ENCODE measurements at regions not wholly inside any gene's neighbourhood (a gene's known extent, or its start where the extent isn't known, plus 50 kb on each side); places are given as distances from the start of the nearest gene placed in this dataset.

GRCh38 chr1:75984781-75985180, 52.6 kb upstream of the ASB17 start:
- no peak overlapping the region for H3K4me3 ChIP-seq (ENCODE audit: low read depth, low read length)
- TF ChIP-seq CTCF (IDR thresholded peaks at IDR 0.05; ENCODE audit: insufficient read depth, low read length): no peak
- no peak for DNase-seq (ENCODE audit: low read depth)

- H3K4me3 ChIP-seq (ENCODE audit: low read depth, low read length): no peak overlapping the region
- DNase-seq (ENCODE audit: low read depth): peak; percentile 11
- no peak for TF ChIP-seq CTCF (IDR thresholded peaks at IDR 0.05; ENCODE audit: insufficient read depth, low read length)
These were observed 53.6 kb upstream of the ASB17 start for GRCh38 chr1:75985827-75986226.

GRCh38 chr1:75986478-75986877, 54.3 kb upstream of the ASB17 start:
- H3K4me3 ChIP-seq (ENCODE audit: low read depth, low read length): no peak overlapping the region
- TF ChIP-seq CTCF (IDR thresholded peaks at IDR 0.05; ENCODE audit: insufficient read depth, low read length): no peak
- peak; percentile 13 for DNase-seq (ENCODE audit: low read depth)

- TF ChIP-seq CTCF (IDR thresholded peaks at IDR 0.05; ENCODE audit: insufficient read depth, low read length): no peak
These were observed 56.9 kb upstream of the ASB17 start for GRCh38 chr1:75989121-75989520.

GRCh38 chr1:75990686-75991085, 58.5 kb upstream of the ASB17 start:
- no peak overlapping the region for H3K4me3 ChIP-seq (ENCODE audit: low read depth, low read length)
- TF ChIP-seq CTCF (IDR thresholded peaks at IDR 0.05; ENCODE audit: insufficient read depth, low read length): no peak
- no peak for DNase-seq (ENCODE audit: low read depth)

More at GRCh38 chr1:75989121-75989520, 56.9 kb upstream of the ASB17 start:
- DNase-seq (ENCODE audit: low read depth): no peak
- no peak overlapping the region for H3K4me3 ChIP-seq (ENCODE audit: low read depth, low read length)

GRCh38 chr1:75991497-75992114, 59.4 kb upstream of the ASB17 start:
- DNase-seq (ENCODE audit: low read depth): peak; percentile 80
- peak; percentile 74 for TF ChIP-seq CTCF (IDR thresholded peaks at IDR 0.05; ENCODE audit: insufficient read depth, low read length)
- H3K4me3 ChIP-seq (ENCODE audit: low read depth, low read length): no peak overlapping the region

GRCh38 chr1:75992312-75992711, 60.1 kb upstream of the ASB17 start:
- TF ChIP-seq CTCF (IDR thresholded peaks at IDR 0.05; ENCODE audit: insufficient read depth, low read length): no peak
- no peak overlapping the region for H3K4me3 ChIP-seq (ENCODE audit: low read depth, low read length)
- DNase-seq (ENCODE audit: low read depth): no peak
